ENCODE measurements at regions not wholly inside any gene's neighbourhood (a gene's known extent, or its start where the extent isn't known, plus 50 kb on each side); places are given as distances from the start of the nearest gene placed in this dataset.
"Not testable (repeated sequence)": the region's sequence is repeated elsewhere in the genome, so short reads cannot be mapped to it uniquely, and the experiment has no call there.

GRCh38 chr22:49005557-49005956 lies 822.1 kb downstream of the BRD1 start:
- whole genome bisulfite sequencing, 2 donors = 36 to 95% methylated on average over 5 to 7 of the region's 7 CpGs

GRCh38 chr22:49004484-49005399 lies 822.9 kb downstream of the BRD1 start:
- Histone ChIP-seq H3K4me3 (no peak overlapping the region), H3K36me3 (no peaks in the 10 kb centered on the region), H3K9me3 (peaks cover 0 to 23% (median 0%) of the 10 kb centered on the region in 4 donors), H3K27me3 (no peaks in the 10 kb centered on the region), H3K4me1 (no peaks in the 10 kb centered on the region), H3K27ac (no peak overlapping the region)
- WGBS, 2 donors = 91 to 95% methylated on average over 26 to 29 of the region's 29 CpGs
- TF ChIP-seq CTCF (IDR thresholded peaks at IDR 0.05) (no peak), EP300 (IDR thresholded peaks at IDR 0.05) (no peak), POLR2A (IDR thresholded peaks at IDR 0.05) (no peak)
- DNase-seq (ENCODE audit: low spot score in 2 of 2) = peak in 1 of 2 donors; percentile 8

More at GRCh38 chr22:49005557-49005956, 822.1 kb downstream of the BRD1 start:
- no peak overlapping the region for H3K27ac ChIP-seq
- H3K27me3 ChIP-seq = no peaks in the 10 kb centered on the region
- no peaks in the 10 kb centered on the region for H3K4me1 ChIP-seq
- DNase-seq (ENCODE audit: low spot score in 2 of 2) = peak in 1 of 2 donors; percentile 3
- TF ChIP-seq POLR2A (IDR thresholded peaks at IDR 0.05) (no peak), EP300 (IDR thresholded peaks at IDR 0.05) (no peak), CTCF (IDR thresholded peaks at IDR 0.05) (no peak)
- no peaks in the 10 kb centered on the region for H3K36me3 ChIP-seq
- H3K9me3 ChIP-seq = peaks cover 0 to 23% (median 0%) of the 10 kb centered on the region in 4 donors
- H3K4me3 ChIP-seq = no peak overlapping the region

- not testable (repeated sequence) for H3K27ac ChIP-seq; H3K36me3 ChIP-seq; H3K4me1 ChIP-seq; H3K4me3 ChIP-seq; DNase-seq (ENCODE audit: low spot score in 2 of 2); H3K27me3 ChIP-seq
- peaks cover 0 to 15% (median 0%) of the 10 kb centered on the region in 4 donors for H3K9me3 ChIP-seq
- 92 to 97% methylated on average over 14 of the region's 14 CpGs for WGBS, 2 donors
Measured at GRCh38 chr22:48997605-48998004, 830.1 kb downstream of the BRD1 start.

- TF ChIP-seq CTCF (IDR thresholded peaks at IDR 0.05) (no peak), POLR2A (IDR thresholded peaks at IDR 0.05) (no peak), EP300 (IDR thresholded peaks at IDR 0.05) (no peak)
- Histone ChIP-seq H3K4me1 (no peaks in the 10 kb centered on the region), H3K27ac (no peak overlapping the region), H3K4me3 (no peak overlapping the region), H3K36me3 (no peaks in the 10 kb centered on the region), H3K9me3 (no peaks in the 10 kb centered on the region), H3K27me3 (no peaks in the 10 kb centered on the region)
- 52 to 71% methylated on average over 5 of the region's 5 CpGs for WGBS, 2 donors
- DNase-seq (ENCODE audit: low spot score in 2 of 2) = no peak
Measured at GRCh38 chr22:48993655-48994054, 834.0 kb downstream of the BRD1 start.

GRCh38 chr22:48984639-48985038 lies 843.0 kb downstream of the BRD1 start:
- H3K9me3 ChIP-seq = no peaks in the 10 kb centered on the region
- DNase-seq (ENCODE audit: low spot score in 2 of 2) = no peak
- H3K4me1 ChIP-seq = no peaks in the 10 kb centered on the region
- H3K4me3 ChIP-seq = no peak overlapping the region
- WGBS, 2 donors = 83 to 85% methylated on average over 14 of the region's 14 CpGs
- TF ChIP-seq CTCF (IDR thresholded peaks at IDR 0.05) (no peak), POLR2A (IDR thresholded peaks at IDR 0.05) (no peak)
- H3K27ac ChIP-seq = no peak overlapping the region
- no peaks in the 10 kb centered on the region for H3K36me3 ChIP-seq
- H3K27me3 ChIP-seq = no peaks in the 10 kb centered on the region

Measured in tibial nerve (tissue), 4 donors.